K562 (cell line): ENCODE measurements at regions not wholly inside any gene's neighbourhood (a gene's known extent, or its start where the extent isn't known, plus 50 kb on each side); places are given as distances from the start of the nearest gene placed in this dataset.

ENCODE experiments used
- CBFA2T2 ChIP-seq: fragments of 450-650 bp; conservative IDR thresholded peaks from 2 replicates; pipeline ENCODE4 v1.6.1; 2017; ENCODE audit warnings: mild to moderate bottlenecking
- ELF2 ChIP-seq: fragments of 250-450 bp; sonication (Bioruptor Pico); IDR thresholded peaks from 2 replicates; pipeline ENCODE4 v1.5.0; 2021; ENCODE audit warnings: mild to moderate bottlenecking
- RNF2 ChIP-seq: sonication (generic); IDR thresholded peaks from 2 replicates; pipeline ENCODE4 v1.6.1; 2016
- TBL1XR1 ChIP-seq, 2 experiments: IDR thresholded peaks; 2 replicates each; pipeline ENCODE4 v1.6.1; 2012; ENCODE audit warnings: improper control_type of control experiment in 2 of 2, low read length in 2 of 2, mild to moderate bottlenecking in 1 of 2
- ZBED1 ChIP-seq: IDR thresholded peaks from 2 replicates; pipeline ENCODE4 v1.6.1; 2014
- TF ChIP-seq, protein P1 (sequence below): sonication (generic); formaldehyde crosslinking; IDR thresholded peaks from 2 replicates; pipeline ENCODE4 v1.8.1; 2023; ENCODE audit warnings: missing genetic modification reagents, mild to moderate bottlenecking, borderline replicate concordance
- TF ChIP-seq, protein P2 (sequence below): sonication (generic); formaldehyde crosslinking; IDR thresholded peaks from 2 replicates; pipeline ENCODE4 v1.9.0; 2022; ENCODE audit warnings: mild to moderate bottlenecking, missing genetic modification reagents
- TF ChIP-seq, protein P3 (sequence below): fragments of 450-650 bp; conservative IDR thresholded peaks from 2 replicates; pipeline ENCODE4 v1.6.1; 2016; ENCODE audit warnings: missing genetic modification characterization, low read depth, mild to moderate bottlenecking, missing compliant biosample characterization, moderate library complexity
- TF ChIP-seq, protein P4 (sequence below): fragments of 250-450 bp; sonication (Bioruptor Pico); IDR thresholded peaks from 2 replicates; pipeline ENCODE4 v1.9.0; 2021; ENCODE audit warnings: mild to moderate bottlenecking
- TF ChIP-seq, protein P5 (sequence below), 2 experiments: fragments of 450-650 bp in 1 of 2; sonication (generic) in 1 of 2; formaldehyde crosslinking; conservative IDR thresholded peaks; 2 replicates each; pipeline versions ENCODE4 v1.4.0 to v1.8.1; 2020 to 2022; ENCODE audit warnings: mild to moderate bottlenecking in 1 of 2, missing genetic modification reagents in 1 of 2

DNA sequence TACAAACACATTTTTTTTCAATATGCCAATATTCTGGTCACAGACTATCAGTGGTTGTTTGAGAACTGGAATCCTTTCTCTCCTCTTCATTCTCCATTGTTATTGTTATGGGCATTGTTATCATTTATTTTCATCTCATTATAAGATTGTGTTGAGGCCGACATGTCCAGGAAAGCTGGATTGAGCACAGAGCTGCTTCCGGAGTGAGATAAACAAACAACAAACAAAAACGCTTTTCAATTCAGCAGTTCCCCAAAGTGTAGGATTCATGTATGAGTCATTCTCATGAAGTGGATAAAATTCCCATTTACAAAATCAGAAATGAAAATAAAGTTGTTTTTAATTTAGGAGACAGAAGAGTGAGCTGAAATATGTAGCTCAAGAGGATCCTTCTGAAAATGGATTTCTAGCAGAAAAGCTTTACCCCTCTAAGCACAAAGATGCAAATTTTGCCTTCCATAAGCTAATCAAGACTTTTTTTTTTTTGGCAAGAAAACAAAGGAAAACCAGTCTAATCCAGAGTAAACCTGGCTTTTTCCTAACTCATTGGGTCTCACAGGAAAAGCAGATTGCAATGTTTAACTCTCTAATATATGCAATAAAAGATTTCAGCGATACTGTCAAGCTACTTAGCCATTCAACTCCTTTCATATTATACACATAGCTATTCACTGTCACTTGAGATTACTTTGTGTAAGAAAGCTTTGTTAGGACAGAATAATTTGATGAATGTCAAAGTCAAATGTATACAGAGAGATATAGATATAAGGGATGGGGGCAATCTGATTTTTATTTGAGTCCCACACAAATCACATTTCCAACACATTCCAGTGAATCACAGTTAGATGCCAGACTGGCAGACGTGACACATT is 1441.7 kb upstream of the CELF4 start (continued):
- TF ChIP-seq, protein P1, sequence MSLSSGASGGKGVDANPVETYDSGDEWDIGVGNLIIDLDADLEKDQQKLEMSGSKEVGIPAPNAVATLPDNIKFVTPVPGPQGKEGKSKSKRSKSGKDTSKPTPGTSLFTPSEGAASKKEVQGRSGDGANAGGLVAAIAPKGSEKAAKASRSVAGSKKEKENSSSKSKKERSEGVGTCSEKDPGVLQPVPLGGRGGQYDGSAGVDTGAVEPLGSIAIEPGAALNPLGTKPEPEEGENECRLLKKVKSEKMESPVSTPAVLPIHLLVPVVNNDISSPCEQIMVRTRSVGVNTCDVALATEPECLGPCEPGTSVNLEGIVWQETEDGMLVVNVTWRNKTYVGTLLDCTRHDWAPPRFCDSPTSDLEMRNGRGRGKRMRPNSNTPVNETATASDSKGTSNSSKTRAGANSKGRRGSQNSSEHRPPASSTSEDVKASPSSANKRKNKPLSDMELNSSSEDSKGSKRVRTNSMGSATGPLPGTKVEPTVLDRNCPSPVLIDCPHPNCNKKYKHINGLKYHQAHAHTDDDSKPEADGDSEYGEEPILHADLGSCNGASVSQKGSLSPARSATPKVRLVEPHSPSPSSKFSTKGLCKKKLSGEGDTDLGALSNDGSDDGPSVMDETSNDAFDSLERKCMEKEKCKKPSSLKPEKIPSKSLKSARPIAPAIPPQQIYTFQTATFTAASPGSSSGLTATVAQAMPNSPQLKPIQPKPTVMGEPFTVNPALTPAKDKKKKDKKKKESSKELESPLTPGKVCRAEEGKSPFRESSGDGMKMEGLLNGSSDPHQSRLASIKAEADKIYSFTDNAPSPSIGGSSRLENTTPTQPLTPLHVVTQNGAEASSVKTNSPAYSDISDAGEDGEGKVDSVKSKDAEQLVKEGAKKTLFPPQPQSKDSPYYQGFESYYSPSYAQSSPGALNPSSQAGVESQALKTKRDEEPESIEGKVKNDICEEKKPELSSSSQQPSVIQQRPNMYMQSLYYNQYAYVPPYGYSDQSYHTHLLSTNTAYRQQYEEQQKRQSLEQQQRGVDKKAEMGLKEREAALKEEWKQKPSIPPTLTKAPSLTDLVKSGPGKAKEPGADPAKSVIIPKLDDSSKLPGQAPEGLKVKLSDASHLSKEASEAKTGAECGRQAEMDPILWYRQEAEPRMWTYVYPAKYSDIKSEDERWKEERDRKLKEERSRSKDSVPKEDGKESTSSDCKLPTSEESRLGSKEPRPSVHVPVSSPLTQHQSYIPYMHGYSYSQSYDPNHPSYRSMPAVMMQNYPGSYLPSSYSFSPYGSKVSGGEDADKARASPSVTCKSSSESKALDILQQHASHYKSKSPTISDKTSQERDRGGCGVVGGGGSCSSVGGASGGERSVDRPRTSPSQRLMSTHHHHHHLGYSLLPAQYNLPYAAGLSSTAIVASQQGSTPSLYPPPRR (CRISPR knock-in tag), result no peak
- no peak for TF ChIP-seq ELF2 (CRISPR knock-in tag)
- no peak for TF ChIP-seq ZBED1
- no peak for TF ChIP-seq RNF2
- no peak for TF ChIP-seq TBL1XR1 (IDR thresholded peaks at IDR 0.05; ENCODE audit: low read length in 2 of 2)
- TF ChIP-seq, protein P2, sequence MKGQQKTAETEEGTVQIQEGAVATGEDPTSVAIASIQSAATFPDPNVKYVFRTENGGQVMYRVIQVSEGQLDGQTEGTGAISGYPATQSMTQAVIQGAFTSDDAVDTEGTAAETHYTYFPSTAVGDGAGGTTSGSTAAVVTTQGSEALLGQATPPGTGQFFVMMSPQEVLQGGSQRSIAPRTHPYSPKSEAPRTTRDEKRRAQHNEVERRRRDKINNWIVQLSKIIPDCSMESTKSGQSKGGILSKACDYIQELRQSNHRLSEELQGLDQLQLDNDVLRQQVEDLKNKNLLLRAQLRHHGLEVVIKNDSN (CRISPR knock-in tag), result no peak
- no peak for TF ChIP-seq CBFA2T2
- TF ChIP-seq, protein P3, sequence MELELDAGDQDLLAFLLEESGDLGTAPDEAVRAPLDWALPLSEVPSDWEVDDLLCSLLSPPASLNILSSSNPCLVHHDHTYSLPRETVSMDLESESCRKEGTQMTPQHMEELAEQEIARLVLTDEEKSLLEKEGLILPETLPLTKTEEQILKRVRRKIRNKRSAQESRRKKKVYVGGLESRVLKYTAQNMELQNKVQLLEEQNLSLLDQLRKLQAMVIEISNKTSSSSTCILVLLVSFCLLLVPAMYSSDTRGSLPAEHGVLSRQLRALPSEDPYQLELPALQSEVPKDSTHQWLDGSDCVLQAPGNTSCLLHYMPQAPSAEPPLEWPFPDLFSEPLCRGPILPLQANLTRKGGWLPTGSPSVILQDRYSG (tag), result no peak
- TF ChIP-seq, protein P4, sequence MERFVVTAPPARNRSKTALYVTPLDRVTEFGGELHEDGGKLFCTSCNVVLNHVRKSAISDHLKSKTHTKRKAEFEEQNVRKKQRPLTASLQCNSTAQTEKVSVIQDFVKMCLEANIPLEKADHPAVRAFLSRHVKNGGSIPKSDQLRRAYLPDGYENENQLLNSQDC (CRISPR knock-in tag), result no peak
- TF ChIP-seq, protein P5, sequence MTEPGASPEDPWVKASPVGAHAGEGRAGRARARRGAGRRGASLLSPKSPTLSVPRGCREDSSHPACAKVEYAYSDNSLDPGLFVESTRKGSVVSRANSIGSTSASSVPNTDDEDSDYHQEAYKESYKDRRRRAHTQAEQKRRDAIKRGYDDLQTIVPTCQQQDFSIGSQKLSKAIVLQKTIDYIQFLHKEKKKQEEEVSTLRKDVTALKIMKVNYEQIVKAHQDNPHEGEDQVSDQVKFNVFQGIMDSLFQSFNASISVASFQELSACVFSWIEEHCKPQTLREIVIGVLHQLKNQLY (CRISPR knock-in tag; conservative IDR thresholded peaks at IDR 0.05), result no peak
- TF ChIP-seq, all 486 proteins: peak for 0
